GM23338 (cell line): ENCODE measurements at regions not wholly inside any gene's neighbourhood (a gene's known extent, or its start where the extent isn't known, plus 50 kb on each side); places are given as distances from the start of the nearest gene placed in this dataset.

Experiments used
- ATAC-seq: fragments of 200-7000 bp; cut with Tn5 transposase; 3 replicates; pipeline ENCODE4 v1.9.1; 2020
- DNase-seq: peaks from one replicate; pipeline ENCODE4 v3.0.0-alpha.2; 2015; ENCODE audit warnings: low spot score
- H2AFZ ChIP-seq: fragments of 200-600 bp; sonication (generic); 2 replicates; pipeline ENCODE4 v1.8.0; 2016; ENCODE audit warnings: antibody characterized with exemption, mild to moderate bottlenecking, moderate library complexity
- H3F3A ChIP-seq: fragments of 200-600 bp; sonication (generic); replicated peaks from 2 replicates; pipeline ENCODE4 v1.8.0; 2017; ENCODE audit warnings: antibody characterized with exemption, mixed run types, low read depth
- H3K27ac ChIP-seq: fragments of 200-600 bp; sonication (generic); 2 replicates; pipeline ENCODE4 v1.6.1; 2016; ENCODE audit warnings: low read depth
- H3K27me3 ChIP-seq: fragments of 200-600 bp; sonication (generic); 2 replicates; pipeline ENCODE4 v1.8.0; 2016; ENCODE audit warnings: mild to moderate bottlenecking, mixed run types, moderate library complexity; ENCODE audit not compliant: insufficient read depth
- H3K36me3 ChIP-seq: fragments of 200-600 bp; sonication (generic); 2 replicates; pipeline ENCODE4 v1.8.0; 2016; ENCODE audit warnings: mild to moderate bottlenecking; ENCODE audit not compliant: insufficient read depth
- H3K4me1 ChIP-seq: fragments of 200-600 bp; sonication (generic); 2 replicates; pipeline ENCODE4 v1.8.0; 2016; ENCODE audit warnings: mild to moderate bottlenecking, moderate library complexity; ENCODE audit not compliant: insufficient read depth
- H3K4me2 ChIP-seq: fragments of 200-600 bp; sonication (generic); 2 replicates; pipeline ENCODE4 v1.7.1; 2017; ENCODE audit warnings: mixed run types
- H3K4me3 ChIP-seq: fragments of 200-600 bp; sonication (generic); 2 replicates; pipeline ENCODE4 v1.6.1; 2016; ENCODE audit warnings: mixed run types
- H3K79me2 ChIP-seq: fragments of 200-600 bp; sonication (generic); replicated peaks from 2 replicates; pipeline ENCODE4 v1.8.0; 2017; ENCODE audit warnings: mild to moderate bottlenecking; ENCODE audit not compliant: insufficient read depth
- H3K9me2 ChIP-seq: fragments of 200-600 bp; sonication (generic); 2 replicates; pipeline ENCODE4 v1.8.0; 2017; ENCODE audit not compliant: insufficient read depth
- H4K20me1 ChIP-seq: fragments of 200-600 bp; sonication (generic); replicated peaks from 2 replicates; pipeline ENCODE4 v1.8.0; 2017; ENCODE audit warnings: mild to moderate bottlenecking; ENCODE audit not compliant: insufficient read depth
- H3K27ac Mint-ChIP-seq: 2 replicates; pipeline ENCODE4 v1.8.0; 2020; ENCODE audit warnings: inconsistent platforms, mild to moderate bottlenecking, moderate library complexity, mixed read lengths
- H3K27me3 Mint-ChIP-seq: 3 replicates; pipeline ENCODE4 v1.8.0; 2022; ENCODE audit warnings: low read depth, mild to moderate bottlenecking, moderate library complexity, mixed read lengths, inconsistent platforms; ENCODE audit not compliant: insufficient read depth, poor library complexity
- H3K36me3 Mint-ChIP-seq: 3 replicates; pipeline ENCODE4 v1.8.0; 2021; ENCODE audit warnings: low read depth, mild to moderate bottlenecking, inconsistent platforms, moderate library complexity, mixed read lengths
- H3K4me1 Mint-ChIP-seq: 3 replicates; pipeline ENCODE4 v1.8.0; 2020; ENCODE audit warnings: mild to moderate bottlenecking, inconsistent platforms, mixed read lengths
- H3K4me3 Mint-ChIP-seq: 3 replicates; pipeline ENCODE4 v1.8.0; 2021; ENCODE audit warnings: moderate library complexity, mild to moderate bottlenecking, inconsistent platforms, mixed read lengths
- H3K9me3 Mint-ChIP-seq: 3 replicates; pipeline ENCODE4 v1.8.0; 2020; ENCODE audit warnings: moderate library complexity, mild to moderate bottlenecking, inconsistent platforms, mixed read lengths
- CREB1 ChIP-seq: fragments of 250-450 bp; sonication (Bioruptor Pico); IDR thresholded peaks from 2 replicates; pipeline ENCODE4 v1.5.0; 2020; ENCODE audit warnings: low read depth, mild to moderate bottlenecking, moderate library complexity
- CTCF ChIP-seq, 2 experiments: fragments of 200-600 bp in 1 of 2; sonication (generic) in 1 of 2; conservative IDR thresholded peaks; 2 replicates each; pipeline versions ENCODE4 v1.5.1 to v1.6.1; 2016 to 2017; ENCODE audit warnings: antibody characterized with exemption in 2 of 2, low read depth in 2 of 2, mild to moderate bottlenecking in 2 of 2, moderate library complexity in 1 of 2
- ETS1 ChIP-seq: IDR thresholded peaks from 2 replicates; pipeline ENCODE4 v1.6.1; 2016; ENCODE audit warnings: antibody characterized with exemption
- EZH2 ChIP-seq: fragments of 200-600 bp; sonication (generic); IDR thresholded peaks from one replicate; pipeline ENCODE4 v1.8.0; 2017; ENCODE audit warnings: antibody characterized with exemption, mild to moderate bottlenecking, low read depth; ENCODE audit not compliant: unreplicated experiment
- EZH2phosphoT487 ChIP-seq: fragments of 200-600 bp; sonication (generic); IDR thresholded peaks from one replicate; pipeline ENCODE4 v1.8.1; 2018; ENCODE audit warnings: antibody characterized with exemption; ENCODE audit not compliant: unreplicated experiment
- JUNB ChIP-seq: IDR thresholded peaks from one replicate; pipeline ENCODE4 v1.6.1; 2016; ENCODE audit warnings: antibody characterized with exemption; ENCODE audit not compliant: unreplicated experiment
- NANOG ChIP-seq: IDR thresholded peaks from 2 replicates; pipeline ENCODE4 v1.6.1; 2016; ENCODE audit warnings: antibody characterized with exemption, borderline replicate concordance
- POLR2AphosphoS5 ChIP-seq: IDR thresholded peaks from 2 replicates; pipeline ENCODE4 v1.6.1; 2016; ENCODE audit warnings: antibody characterized with exemption, low read depth
- REST ChIP-seq: IDR thresholded peaks from one replicate; pipeline ENCODE4 v1.6.1; 2018; ENCODE audit warnings: antibody characterized with exemption; ENCODE audit not compliant: unreplicated experiment
- STAT1 ChIP-seq: IDR thresholded peaks from one replicate; pipeline ENCODE4 v1.6.1; 2016; ENCODE audit warnings: antibody characterized with exemption; ENCODE audit not compliant: unreplicated experiment
- ZNF114 ChIP-seq: fragments of 250-450 bp; sonication (Bioruptor Pico); IDR thresholded peaks from 2 replicates; pipeline ENCODE4 v1.5.0; 2020; ENCODE audit warnings: mild to moderate bottlenecking, moderate library complexity
- ZNF331 ChIP-seq: fragments of 250-450 bp; sonication (Bioruptor Pico); IDR thresholded peaks from 2 replicates; pipeline ENCODE4 v1.5.0; 2020; ENCODE audit warnings: low read depth, mild to moderate bottlenecking, moderate library complexity
- ZNF462 ChIP-seq: fragments of 250-450 bp; sonication (Bioruptor Pico); IDR thresholded peaks from 2 replicates; pipeline ENCODE4 v1.5.0; 2020; ENCODE audit warnings: mild to moderate bottlenecking, moderate library complexity

- ATAC-seq (no peak), DNase-seq (no peak)
- no peak overlapping the region for H3K27ac ChIP-seq
- no peak overlapping the region for H3K4me3 ChIP-seq
- no peaks in the 10 kb centered on the region for H3K4me1 Mint-ChIP-seq
- no peaks in the 10 kb centered on the region for H3K79me2 ChIP-seq
- no peak overlapping the region for H3K4me3 Mint-ChIP-seq
- H2AFZ ChIP-seq = no peak overlapping the region
- H3K36me3 ChIP-seq = no peaks in the 10 kb centered on the region
- no peak overlapping the region for H3K4me2 ChIP-seq
- H4K20me1 ChIP-seq = no peaks in the 10 kb centered on the region
- H3K36me3 Mint-ChIP-seq = no peaks in the 10 kb centered on the region
- no peaks in the 10 kb centered on the region for H3K27me3 ChIP-seq
- H3K9me3 Mint-ChIP-seq = no peaks in the 10 kb centered on the region
- TF ChIP-seq CREB1 (CRISPR knock-in tag) (no peak), POLR2AphosphoS5 (no peak), CTCF (conservative IDR thresholded peaks at IDR 0.05; ENCODE audit: low read depth in 2 of 2) (no peak), EZH2 (no peak), NANOG (no peak), JUNB (no peak), ETS1 (no peak), ZNF331 (CRISPR knock-in tag) (no peak), REST (no peak), EZH2phosphoT487 (no peak), ZNF462 (CRISPR knock-in tag) (no peak), STAT1 (no peak), ZNF114 (no peak)
- H3K27me3 Mint-ChIP-seq = no peaks in the 10 kb centered on the region
- H3K9me2 ChIP-seq = peaks cover 20% of the 10 kb centered on the region; the same call in 1 of the 2 replicates
- no peaks in the 10 kb centered on the region for H3K4me1 ChIP-seq
- no peak overlapping the region for H3K27ac Mint-ChIP-seq
- no peaks in the 10 kb centered on the region for H3F3A ChIP-seq
These were observed 478.4 kb upstream of the THBS1 start for GRCh38 chr15:39102431-39102830.
